H1 (cell line): ENCODE measurements at regions not wholly inside any gene's neighbourhood (a gene's known extent, or its start where the extent isn't known, plus 50 kb on each side); places are given as distances from the start of the nearest gene placed in this dataset.

Experiments used
- CTCF ChIA-PET: fragments of 300-600 bp; sonication (Branson Sonifier 250); formaldehyde crosslinking; loops from one replicate; lab custom pipeline; 2021; ENCODE audit not compliant: partially characterized antibody; lab: Charles Lee
- POLR2A ChIA-PET: fragments of 300-600 bp; sonication (Branson Sonifier 250); formaldehyde crosslinking; loops from one replicate; lab custom pipeline; 2021; ENCODE audit warnings: inconsistent platforms; ENCODE audit not compliant: partially characterized antibody; lab: Charles Lee
- DNase-seq, 2 experiments: peaks; one replicate each; pipeline versions ENCODE4 v3.0.0 to v3.0.0-alpha.2; 2010 to 2022; ENCODE audit warnings: low spot score in 2 of 2, low read depth in 1 of 2, mixed read lengths in 1 of 2
- FAIRE-seq: peaks from 2 replicates; lab custom pipeline; 2011; peaks lifted over from hg19 to GRCh38; lab: Jason Lieb, UNC
- H2AFZ ChIP-seq: 2 replicates; pipeline ENCODE4 v1.8.1; 2012; ENCODE audit warnings: low read length, inconsistent platforms
- H2AK5ac ChIP-seq: 2 replicates; pipeline ENCODE4 v1.6.1; 2013; ENCODE audit warnings: low read depth, low read length
- H2BK120ac ChIP-seq: replicated peaks from 2 replicates; pipeline ENCODE3; 2013; ENCODE audit warnings: low read depth, low read length, inconsistent platforms
- H2BK12ac ChIP-seq: 2 replicates; pipeline ENCODE4 v1.6.1; 2013; ENCODE audit warnings: low read depth, low read length
- H2BK15ac ChIP-seq: 2 replicates; pipeline ENCODE4 v1.6.1; 2013; ENCODE audit warnings: low read length
- H2BK20ac ChIP-seq: 2 replicates; pipeline ENCODE4 v1.6.1; 2013; ENCODE audit warnings: low read length
- H2BK5ac ChIP-seq: 2 replicates; pipeline ENCODE4 v1.6.1; 2013; ENCODE audit warnings: low read depth, low read length
- H3K14ac ChIP-seq: 2 replicates; pipeline ENCODE4 v1.6.1; 2013; ENCODE audit warnings: inconsistent platforms; ENCODE audit not compliant: insufficient read length
- H3K18ac ChIP-seq: 2 replicates; pipeline ENCODE4 v1.6.1; 2013; ENCODE audit warnings: low read length; ENCODE audit errors: extremely low read depth
- H3K23ac ChIP-seq: 2 replicates; pipeline ENCODE4 v1.6.1; 2013; ENCODE audit warnings: inconsistent platforms; ENCODE audit not compliant: insufficient read length
- H3K23me2 ChIP-seq: 2 replicates; pipeline ENCODE4 v1.6.1; 2013; ENCODE audit warnings: low read depth, low read length
- H3K27ac ChIP-seq: 2 replicates; pipeline ENCODE4 v1.6.1; 2011; ENCODE audit warnings: low read depth, low read length, inconsistent platforms
- H3K27me3 ChIP-seq, 4 experiments: replicated peaks in 1 of 4; 1 replicate in 1 of 4; 2 replicates in 3 of 4; pipeline versions ENCODE4 v1.6.1 to v1.8.1; 2011 to 2013; ENCODE audit warnings: low read length in 3 of 4, mild to moderate bottlenecking in 3 of 4, inconsistent platforms in 2 of 4, mixed read lengths in 2 of 4, moderate library complexity in 1 of 4; ENCODE audit not compliant: control insufficient read depth in 3 of 4, insufficient read depth in 3 of 4; ENCODE audit errors: extremely low read depth in 1 of 4
- H3K36me3 ChIP-seq, 4 experiments: 2 replicates each; pipeline versions ENCODE4 v1.6.1 to v1.8.1; 2011 to 2013; ENCODE audit warnings: mild to moderate bottlenecking in 4 of 4, low read length in 3 of 4, moderate library complexity in 2 of 4, control low read depth in 1 of 4, inconsistent platforms in 1 of 4; ENCODE audit not compliant: insufficient read depth in 4 of 4, control insufficient read depth in 2 of 4
- H3K4ac ChIP-seq: replicated peaks from 2 replicates; pipeline ENCODE3; 2013; ENCODE audit warnings: low read length, low read depth, mixed read lengths, inconsistent platforms; ENCODE audit not compliant: insufficient read length
- H3K4me1 ChIP-seq, 4 experiments: replicated peaks in 1 of 4; 1 replicate in 1 of 4; 2 replicates in 3 of 4; pipeline versions ENCODE4 v1.6.1 to v1.8.1; 2011 to 2013; ENCODE audit warnings: low read length in 3 of 4, inconsistent platforms in 2 of 4, mixed read lengths in 1 of 4; ENCODE audit not compliant: insufficient read depth in 4 of 4, control insufficient read depth in 3 of 4
- H3K4me2 ChIP-seq, 2 experiments: 2 replicates each; pipeline versions ENCODE4 v1.6.1 to v1.8.1; 2011 to 2013; ENCODE audit warnings: low read depth in 2 of 2, low read length in 2 of 2, control low read depth in 1 of 2, inconsistent platforms in 1 of 2, mild to moderate bottlenecking in 1 of 2; ENCODE audit not compliant: insufficient read depth in 1 of 2
- H3K4me3 ChIP-seq, 4 experiments: fragments of 200-600, 300-600 bp in 1 of 4; sonication (generic), shearing (Covaris generic), sonication (Bioruptor Twin) in 1 of 4; 2 replicates each; pipeline versions ENCODE4 v1.5.1 to v1.8.1; 2011 to 2016; ENCODE audit warnings: low read length in 4 of 4, low read depth in 3 of 4, control low read depth in 2 of 4, inconsistent platforms in 2 of 4, mild to moderate bottlenecking in 2 of 4, mixed read lengths in 1 of 4, moderate library complexity in 1 of 4; ENCODE audit not compliant: insufficient read depth in 2 of 4; ENCODE audit errors: extremely low read depth in 1 of 4
- H3K56ac ChIP-seq: replicated peaks from 2 replicates; pipeline ENCODE3; 2013; ENCODE audit warnings: low read depth, mild to moderate bottlenecking, mixed read lengths, low read length, inconsistent platforms; ENCODE audit not compliant: insufficient read length
- H3K79me1 ChIP-seq: 2 replicates; pipeline ENCODE4 v1.6.1; 2013; ENCODE audit warnings: low read depth, low read length, control low read depth
- H3K79me2 ChIP-seq, 2 experiments: 2 replicates each; pipeline versions ENCODE4 v1.6.1 to v1.8.1; 2012 to 2013; ENCODE audit warnings: low read length in 2 of 2, mild to moderate bottlenecking in 2 of 2, inconsistent platforms in 1 of 2; ENCODE audit not compliant: insufficient read depth in 2 of 2, control insufficient read depth in 1 of 2
- H3K9ac ChIP-seq, 4 experiments: replicated peaks in 1 of 4; 1 replicate in 1 of 4; 2 replicates in 3 of 4; pipeline versions ENCODE4 v1.6.1 to v1.8.1; 2011 to 2013; ENCODE audit warnings: low read depth in 3 of 4, low read length in 3 of 4, control low read depth in 2 of 4, mild to moderate bottlenecking in 2 of 4, moderate library complexity in 2 of 4, inconsistent platforms in 1 of 4; ENCODE audit errors: extremely low read depth in 1 of 4
- H3K9me3 ChIP-seq, 2 experiments: 2 replicates each; pipeline versions ENCODE4 v1.6.1 to v1.8.1; 2012 to 2013; ENCODE audit warnings: mild to moderate bottlenecking in 2 of 2, moderate library complexity in 2 of 2, control low read depth in 1 of 2, inconsistent platforms in 1 of 2, low read depth in 1 of 2, low read length in 1 of 2, mixed read lengths in 1 of 2; ENCODE audit not compliant: insufficient read depth in 2 of 2
- H4K20me1 ChIP-seq, 2 experiments: replicated peaks in 1 of 2; 2 replicates each; pipeline versions ENCODE3 to v1.8.1; 2011 to 2013; ENCODE audit warnings: inconsistent platforms in 2 of 2, low read length in 2 of 2, mild to moderate bottlenecking in 1 of 2; ENCODE audit not compliant: insufficient read depth in 2 of 2, control insufficient read depth in 1 of 2
- H4K5ac ChIP-seq: 2 replicates; pipeline ENCODE4 v1.6.1; 2013; ENCODE audit warnings: low read length, low read depth, mixed read lengths, inconsistent platforms; ENCODE audit not compliant: insufficient read length
- H4K8ac ChIP-seq: 2 replicates; pipeline ENCODE4 v1.8.0; 2013; ENCODE audit warnings: mild to moderate bottlenecking, moderate library complexity, low read length, inconsistent platforms; ENCODE audit not compliant: insufficient read depth; ENCODE audit errors: extremely low read depth
- H4K91ac ChIP-seq: replicated peaks from 2 replicates; pipeline ENCODE3; 2013; ENCODE audit warnings: low read length, mixed read lengths, inconsistent platforms; ENCODE audit not compliant: insufficient read length
- CEBPB ChIP-seq: IDR thresholded peaks from 2 replicates; pipeline ENCODE4 v1.6.1; 2012; ENCODE audit warnings: low read depth, low read length
- CHD1 ChIP-seq: IDR thresholded peaks from 2 replicates; pipeline ENCODE4 v1.6.1; 2012; ENCODE audit warnings: low read depth, low read length, improper control_type of control experiment
- HDAC6 ChIP-seq: IDR thresholded peaks from one replicate; pipeline ENCODE4 v1.7.1; 2012; ENCODE audit warnings: low read depth, mild to moderate bottlenecking, inconsistent platforms, low read length, moderate library complexity
- POU5F1 ChIP-seq: IDR thresholded peaks from 2 replicates; pipeline ENCODE4 v1.6.1; 2011; ENCODE audit warnings: low read depth, mild to moderate bottlenecking, low read length, moderate library complexity
- RAD21 ChIP-seq, 2 experiments: IDR thresholded peaks in 1 of 2; conservative IDR thresholded peaks in 1 of 2; 2 replicates each; pipeline ENCODE4 v1.6.1; 2011; ENCODE audit warnings: low read depth in 2 of 2, low read length in 2 of 2, improper control_type of control experiment in 1 of 2, inconsistent platforms in 1 of 2, mild to moderate bottlenecking in 1 of 2, moderate library complexity in 1 of 2
- SAP30 ChIP-seq: fragments of 300-600 bp; sonication (generic); IDR thresholded peaks from 2 replicates; pipeline ENCODE4 v1.7.1; 2012; ENCODE audit warnings: low read length, moderate library complexity, mild to moderate bottlenecking, inconsistent platforms; ENCODE audit not compliant: insufficient read depth, insufficient replicate concordance
- TEAD4 ChIP-seq: IDR thresholded peaks from 2 replicates; pipeline ENCODE4 v1.6.1; 2012; ENCODE audit warnings: low read depth, low read length, inconsistent platforms, mixed read lengths
- ZNF274 ChIP-seq: IDR thresholded peaks from 2 replicates; pipeline ENCODE4 v1.7.0; 2012; ENCODE audit warnings: low read length, borderline replicate concordance; ENCODE audit errors: extremely low read depth
- WGBS, 2 experiments: shearing (Covaris generic) in 1 of 2; methylation state at CpG; one replicate each; pipeline versions ENCODE4 v1.1.6 to v1.1.7; 2013 to 2015; ENCODE audit warnings: low lambda C conversion rate in 2 of 2, mixed read lengths in 2 of 2, inconsistent platforms in 1 of 2, low coverage in 1 of 2, missing lambda C conversion rate in 1 of 2; ENCODE audit not compliant: insufficient replicate concordance in 2 of 2, insufficient coverage in 1 of 2, insufficient read length in 1 of 2; ENCODE audit errors: extremely low coverage in 1 of 2, missing lambda C conversion rate in 1 of 2; 5-methylcytosine and 5-hydroxymethylcytosine counted together
- TF ChIP-seq, protein P1 (sequence below): IDR thresholded peaks from 2 replicates; pipeline ENCODE4 v1.6.1; 2012; ENCODE audit warnings: inconsistent platforms
- TF ChIP-seq, protein P2 (sequence below): IDR thresholded peaks from 2 replicates; pipeline ENCODE4 v1.6.1; 2012; ENCODE audit warnings: low read length, inconsistent platforms

DNA sequence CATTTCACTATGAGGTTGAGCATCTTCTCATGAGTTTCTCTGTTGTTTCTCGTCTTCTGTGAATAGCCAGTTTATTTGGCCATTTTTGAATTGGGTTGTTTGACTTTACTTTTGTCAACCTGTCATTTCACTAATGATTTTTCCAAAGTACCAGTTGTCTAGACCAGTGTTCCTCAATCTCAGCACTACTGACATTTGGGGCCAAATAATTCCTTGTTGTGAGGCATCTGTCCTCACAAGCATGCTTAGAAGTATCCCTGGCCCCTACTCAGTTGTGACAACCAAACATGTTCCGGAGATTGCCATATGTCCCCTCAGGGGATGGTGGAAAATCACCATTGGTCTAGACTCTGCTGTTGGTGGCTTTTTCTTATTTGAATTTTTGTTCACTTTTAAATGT lies 87.7 kb upstream of the GNAZ start:
- H3K9me3 ChIP-seq = peaks cover 53 to 61% of the 10 kb centered on the region in 2 experiments
- no peak overlapping the region for H2BK12ac ChIP-seq
- WGBS, 2 experiments = 75% methylated on average over 2 of the region's 2 CpGs; no CpG with 5 or more reads in 1 of the 2 experiments
- TF ChIP-seq HDAC6 = no peak
- no peak for TF ChIP-seq SAP30
- TF ChIP-seq TEAD4 = no peak
- TF ChIP-seq, protein P1, sequence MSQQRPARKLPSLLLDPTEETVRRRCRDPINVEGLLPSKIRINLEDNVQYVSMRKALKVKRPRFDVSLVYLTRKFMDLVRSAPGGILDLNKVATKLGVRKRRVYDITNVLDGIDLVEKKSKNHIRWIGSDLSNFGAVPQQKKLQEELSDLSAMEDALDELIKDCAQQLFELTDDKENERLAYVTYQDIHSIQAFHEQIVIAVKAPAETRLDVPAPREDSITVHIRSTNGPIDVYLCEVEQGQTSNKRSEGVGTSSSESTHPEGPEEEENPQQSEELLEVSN = no peak
- TF ChIP-seq POU5F1 = no peak
- TF ChIP-seq, protein P2, sequence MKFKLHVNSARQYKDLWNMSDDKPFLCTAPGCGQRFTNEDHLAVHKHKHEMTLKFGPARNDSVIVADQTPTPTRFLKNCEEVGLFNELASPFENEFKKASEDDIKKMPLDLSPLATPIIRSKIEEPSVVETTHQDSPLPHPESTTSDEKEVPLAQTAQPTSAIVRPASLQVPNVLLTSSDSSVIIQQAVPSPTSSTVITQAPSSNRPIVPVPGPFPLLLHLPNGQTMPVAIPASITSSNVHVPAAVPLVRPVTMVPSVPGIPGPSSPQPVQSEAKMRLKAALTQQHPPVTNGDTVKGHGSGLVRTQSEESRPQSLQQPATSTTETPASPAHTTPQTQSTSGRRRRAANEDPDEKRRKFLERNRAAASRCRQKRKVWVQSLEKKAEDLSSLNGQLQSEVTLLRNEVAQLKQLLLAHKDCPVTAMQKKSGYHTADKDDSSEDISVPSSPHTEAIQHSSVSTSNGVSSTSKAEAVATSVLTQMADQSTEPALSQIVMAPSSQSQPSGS = no peak
- TF ChIP-seq CHD1 = no peak
- TF ChIP-seq CEBPB = no peak
- TF ChIP-seq ZNF274 = no peak
- TF ChIP-seq RAD21 (IDR thresholded peaks at IDR 0.05 in 1 of 2, conservative IDR thresholded peaks at IDR 0.05 in 1 of 2; ENCODE audit: low read depth in 2 of 2, low read length in 2 of 2) = no peak

More for the DNA sequence above, 87.7 kb upstream of the GNAZ start:
- CTCF ChIA-PET = no interaction called here
- Histone ChIP-seq H3K36me3 (no peaks in the 10 kb centered on the region), H4K91ac (no peak overlapping the region), H3K56ac (no peak overlapping the region), H4K8ac (no peak overlapping the region), H3K4me2 (no peak overlapping the region), H3K79me2 (no peaks in the 10 kb centered on the region), H2AFZ (no peak overlapping the region), H2BK20ac (no peak overlapping the region), H2BK120ac (no peak overlapping the region), H3K27ac (no peak overlapping the region), H2BK15ac (no peak overlapping the region), H2BK5ac (no peak overlapping the region), H3K23me2 (no peaks in the 10 kb centered on the region), H3K14ac (no peak overlapping the region), H3K9ac (no peak overlapping the region), H3K27me3 (peaks cover 0 to 2% (median under 1%) of the 10 kb centered on the region in 4 experiments; a peak in 2 of 7 replicates), H4K5ac (no peak overlapping the region), H3K23ac (no peak overlapping the region), H3K4ac (no peak overlapping the region), H2AK5ac (no peak overlapping the region), H3K79me1 (no peaks in the 10 kb centered on the region), H3K18ac (no peak overlapping the region), H3K4me3 (no peak overlapping the region), H3K4me1 (no peaks in the 10 kb centered on the region), H4K20me1 (no peaks in the 10 kb centered on the region)
- DNase-seq (no peak), FAIRE-seq (no peak)
- POLR2A ChIA-PET = no interaction called here
